ENCODE measurements at regions not wholly inside any gene's neighbourhood (a gene's known extent, or its start where the extent isn't known, plus 50 kb on each side); places are given as distances from the start of the nearest gene placed in this dataset.

- DNase-seq (ENCODE audit: low read depth), result peak; percentile 99
- Mint-ChIP-seq H3K9me3 (ENCODE audit: unreplicated experiment) (peaks cover 3% of the 10 kb centered on the region), H3K27ac (ENCODE audit: unreplicated experiment) (peak overlapping the region; percentile 78)
Measured at GRCh38 chr6:133707456-133707855, 181.5 kb upstream of the TCF21 start.

DNA sequence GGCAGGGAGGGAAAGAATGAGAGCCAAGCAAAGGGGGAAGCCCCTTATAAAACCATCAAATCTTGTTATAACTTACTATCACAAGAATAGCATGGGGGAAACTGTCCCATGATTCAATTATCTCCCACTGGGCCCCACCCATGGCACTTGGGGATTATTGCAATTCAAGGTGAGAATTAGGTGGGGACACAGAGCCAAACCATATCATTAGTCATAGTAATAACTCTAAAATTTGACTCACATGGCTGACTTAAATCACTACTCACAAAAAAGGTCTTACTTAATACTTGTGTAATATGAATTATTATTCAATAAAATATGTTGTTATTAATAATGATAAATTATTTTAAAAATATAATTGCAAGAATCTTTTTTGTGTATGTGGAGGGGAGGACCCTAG, 178.1 kb upstream of the TCF21 start:
- Histone ChIP-seq H3K4me2 (ENCODE audit: low read length) (no peak overlapping the region), H3K79me2 (ENCODE audit: insufficient read depth, low read length) (no peaks in the 10 kb centered on the region), H3K9ac (ENCODE audit: low read length) (no peak overlapping the region), H3K36me3 (ENCODE audit: insufficient read depth, low read length) (no peaks in the 10 kb centered on the region), H4K20me1 (ENCODE audit: insufficient read depth, low read length) (no peaks in the 10 kb centered on the region), H3K27me3 (ENCODE audit: insufficient read depth, low read length) (no peaks in the 10 kb centered on the region), H2AFZ (ENCODE audit: low read depth, low read length) (no peak overlapping the region), H3K4me3 (ENCODE audit: insufficient read depth, low read depth, low read length) (no peak overlapping the region), H3K4me1 (ENCODE audit: insufficient read depth, low read length) (peaks cover 14% of the 10 kb centered on the region), H3K9me3 (ENCODE audit: insufficient read depth, low read depth, low read length) (no peaks in the 10 kb centered on the region), H3K27ac (ENCODE audit: low read depth, low read length) (no peak overlapping the region)
- peaks cover 13% of the 10 kb centered on the region for H3K4me1 Mint-ChIP-seq (ENCODE audit: low read depth, unreplicated experiment)
- no peak for DNase-seq (ENCODE audit: low read depth)
- no peaks in the 10 kb centered on the region for H3K36me3 Mint-ChIP-seq (ENCODE audit: low read depth, unreplicated experiment)
- FAIRE-seq, result no peak
- no peaks in the 10 kb centered on the region for H3K27me3 Mint-ChIP-seq (ENCODE audit: low read depth, unreplicated experiment)
- TF ChIP-seq EZH2 (IDR thresholded peaks at IDR 0.05; ENCODE audit: insufficient read depth, low read length) (no peak), CTCF (IDR thresholded peaks at IDR 0.05; ENCODE audit: insufficient read depth, low read depth, low read length) (no peak)
- H3K9me3 Mint-ChIP-seq (ENCODE audit: unreplicated experiment), result no peaks in the 10 kb centered on the region
- no peak overlapping the region for H3K4me3 Mint-ChIP-seq (ENCODE audit: unreplicated experiment)
- H3K27ac Mint-ChIP-seq (ENCODE audit: unreplicated experiment), result no peak overlapping the region

More at GRCh38 chr6:133707456-133707855, 181.5 kb upstream of the TCF21 start:
- no peaks in the 10 kb centered on the region for H3K36me3 ChIP-seq (ENCODE audit: insufficient read depth, low read length)
- Mint-ChIP-seq H3K36me3 (ENCODE audit: low read depth, unreplicated experiment) (no peaks in the 10 kb centered on the region), H3K27me3 (ENCODE audit: low read depth, unreplicated experiment) (no peaks in the 10 kb centered on the region), H3K4me1 (ENCODE audit: low read depth, unreplicated experiment) (peaks cover 19% of the 10 kb centered on the region), H3K4me3 (ENCODE audit: unreplicated experiment) (no peak overlapping the region)
- no peaks in the 10 kb centered on the region for H3K27me3 ChIP-seq (ENCODE audit: insufficient read depth, low read length)
- peak overlapping the region; percentile 20 for H3K27ac ChIP-seq (ENCODE audit: low read depth, low read length)
- no peak overlapping the region for H3K4me3 ChIP-seq (ENCODE audit: insufficient read depth, low read depth, low read length)
- H3K79me2 ChIP-seq (ENCODE audit: insufficient read depth, low read length), result no peaks in the 10 kb centered on the region
- no peak overlapping the region for H3K9ac ChIP-seq (ENCODE audit: low read length)
- no peak overlapping the region for H2AFZ ChIP-seq (ENCODE audit: low read depth, low read length)
- no peaks in the 10 kb centered on the region for H3K9me3 ChIP-seq (ENCODE audit: insufficient read depth, low read depth, low read length)
- peak overlapping the region; percentile 31 for H3K4me2 ChIP-seq (ENCODE audit: low read length)
- no peaks in the 10 kb centered on the region for H4K20me1 ChIP-seq (ENCODE audit: insufficient read depth, low read length)
- FAIRE-seq, result peak; percentile 52
- TF ChIP-seq EZH2 (IDR thresholded peaks at IDR 0.05; ENCODE audit: insufficient read depth, low read length) (no peak), CTCF (IDR thresholded peaks at IDR 0.05; ENCODE audit: insufficient read depth, low read depth, low read length) (no peak)
- H3K4me1 ChIP-seq (ENCODE audit: insufficient read depth, low read length), result peaks cover 25% of the 10 kb centered on the region

- H3K27ac Mint-ChIP-seq (ENCODE audit: unreplicated experiment), result no peak overlapping the region
- H3K79me2 ChIP-seq (ENCODE audit: insufficient read depth, low read length), result no peaks in the 10 kb centered on the region
Measured at GRCh38 chr6:133715270-133715669, 173.6 kb upstream of the TCF21 start.

More at GRCh38 chr6:133715270-133715669, 173.6 kb upstream of the TCF21 start:
- H3K9ac ChIP-seq (ENCODE audit: low read length), result no peak overlapping the region
- no peaks in the 10 kb centered on the region for H3K27me3 ChIP-seq (ENCODE audit: insufficient read depth, low read length)
- DNase-seq (ENCODE audit: low read depth), result no peak
- no peak overlapping the region for H3K27ac ChIP-seq (ENCODE audit: low read depth, low read length)
- Mint-ChIP-seq H3K4me3 (ENCODE audit: unreplicated experiment) (no peak overlapping the region), H3K36me3 (ENCODE audit: low read depth, unreplicated experiment) (no peaks in the 10 kb centered on the region), H3K27me3 (ENCODE audit: low read depth, unreplicated experiment) (no peaks in the 10 kb centered on the region), H3K9me3 (ENCODE audit: unreplicated experiment) (no peaks in the 10 kb centered on the region), H3K4me1 (ENCODE audit: low read depth, unreplicated experiment) (no peaks in the 10 kb centered on the region)
- H3K4me2 ChIP-seq (ENCODE audit: low read length), result no peak overlapping the region
- H3K9me3 ChIP-seq (ENCODE audit: insufficient read depth, low read depth, low read length), result no peaks in the 10 kb centered on the region
- H3K36me3 ChIP-seq (ENCODE audit: insufficient read depth, low read length), result no peaks in the 10 kb centered on the region
- TF ChIP-seq CTCF (IDR thresholded peaks at IDR 0.05; ENCODE audit: insufficient read depth, low read depth, low read length), result no peak
- no peak for TF ChIP-seq EZH2 (IDR thresholded peaks at IDR 0.05; ENCODE audit: insufficient read depth, low read length)
- no peak for FAIRE-seq
- no peaks in the 10 kb centered on the region for H4K20me1 ChIP-seq (ENCODE audit: insufficient read depth, low read length)
- no peak overlapping the region for H2AFZ ChIP-seq (ENCODE audit: low read depth, low read length)
- no peaks in the 10 kb centered on the region for H3K4me1 ChIP-seq (ENCODE audit: insufficient read depth, low read length)
- no peak overlapping the region for H3K4me3 ChIP-seq (ENCODE audit: insufficient read depth, low read depth, low read length)
